ENCODE measurements at regions not wholly inside any gene's neighbourhood (a gene's known extent, or its start where the extent isn't known, plus 50 kb on each side); places are given as distances from the start of the nearest gene placed in this dataset.

DNA sequence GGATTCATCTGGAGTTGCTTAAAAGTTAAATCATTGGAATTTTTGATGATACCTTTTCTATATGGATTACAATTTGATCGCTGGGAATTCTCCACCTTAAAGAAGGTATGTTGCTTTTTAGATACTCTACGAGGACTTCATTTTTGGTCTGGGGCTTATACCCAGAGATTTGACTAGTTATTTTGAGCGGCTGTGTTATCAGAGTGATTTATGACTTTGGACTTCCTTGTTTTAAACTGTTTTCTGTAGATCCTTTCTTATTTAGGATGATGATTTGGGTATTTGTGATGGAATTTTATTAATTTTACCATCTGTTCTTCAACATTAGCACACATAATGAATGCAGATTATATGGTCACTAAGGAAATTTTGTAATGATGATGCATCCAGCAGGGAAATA lies 75.2 kb downstream of the SOX4 start:
- Histone ChIP-seq H3K36me3 (ENCODE audit: control insufficient read depth in 2 of 2, extremely low read depth in 1 of 2, insufficient read depth in 2 of 2, low read length in 2 of 2) (no peaks in the 10 kb centered on the region), H3K4me1 (ENCODE audit: control insufficient read depth, extremely low read depth, insufficient read depth, low read length) (peaks cover 27% of the 10 kb centered on the region), H3K4me2 (ENCODE audit: insufficient read depth, low read length) (peak overlapping the region; percentile 52), H3K27me3 (ENCODE audit: control insufficient read depth in 2 of 2, insufficient read depth in 2 of 2, low read length in 2 of 2) (no peaks in the 10 kb centered on the region), H2AFZ (ENCODE audit: low read depth, low read length) (no peak overlapping the region), H4K20me1 (replicated peaks; ENCODE audit: control insufficient read depth, extremely low read depth, insufficient read depth, low read length) (no peaks in the 10 kb centered on the region), H3K4me3 (replicated peaks in 1 of 3; ENCODE audit: insufficient read depth in 1 of 3, low read depth in 1 of 3, low read length in 3 of 3) (peak overlapping the region in 1 of 3 experiments; percentile 21), H3K27ac (ENCODE audit: insufficient read depth, low read depth, low read length) (no peak overlapping the region), H3K9me3 (replicated peaks; ENCODE audit: control insufficient read depth, insufficient read depth, low read length) (no peaks in the 10 kb centered on the region), H3K9me1 (replicated peaks; ENCODE audit: control insufficient read depth, extremely low read depth, insufficient read depth, low read length) (no peaks in the 10 kb centered on the region), H3K9ac (replicated peaks; ENCODE audit: extremely low read depth, insufficient read depth, low read length) (peak overlapping the region; percentile 4), H3K79me2 (ENCODE audit: control insufficient read depth, insufficient read depth, low read length) (peaks cover 29% of the 10 kb centered on the region)
- ChIA-PET CTCF (no interaction called here), POLR2A (no interaction called here)
- dilution Hi-C loops (cut with MboI; ENCODE audit: extremely low pct_ligation_motif_present, low sequenced_read_pairs): no loop called here
- TF ChIP-seq GATA2 (IDR thresholded peaks at IDR 0.05; ENCODE audit: insufficient read depth, insufficient read length, low read depth, low read length) (no peak), POLR2AphosphoS5 (IDR thresholded peaks at IDR 0.05; ENCODE audit: insufficient read depth, low read depth, low read length) (no peak), JUN (IDR thresholded peaks at IDR 0.05; ENCODE audit: borderline replicate concordance, insufficient read depth, insufficient read length, low read depth) (no peak), EZH2 (IDR thresholded peaks at IDR 0.05; ENCODE audit: borderline replicate concordance, low read depth, low read length, severe bottlenecking) (no peak), FOS (IDR thresholded peaks at IDR 0.05; ENCODE audit: borderline replicate concordance, insufficient read depth, low read length) (no peak), POLR2A (IDR thresholded peaks at IDR 0.05; ENCODE audit: low read depth, low read length) (no peak), MYC (IDR thresholded peaks at IDR 0.05; ENCODE audit: low read depth, low read length) (no peak)
- TF ChIP-seq, protein P1, sequence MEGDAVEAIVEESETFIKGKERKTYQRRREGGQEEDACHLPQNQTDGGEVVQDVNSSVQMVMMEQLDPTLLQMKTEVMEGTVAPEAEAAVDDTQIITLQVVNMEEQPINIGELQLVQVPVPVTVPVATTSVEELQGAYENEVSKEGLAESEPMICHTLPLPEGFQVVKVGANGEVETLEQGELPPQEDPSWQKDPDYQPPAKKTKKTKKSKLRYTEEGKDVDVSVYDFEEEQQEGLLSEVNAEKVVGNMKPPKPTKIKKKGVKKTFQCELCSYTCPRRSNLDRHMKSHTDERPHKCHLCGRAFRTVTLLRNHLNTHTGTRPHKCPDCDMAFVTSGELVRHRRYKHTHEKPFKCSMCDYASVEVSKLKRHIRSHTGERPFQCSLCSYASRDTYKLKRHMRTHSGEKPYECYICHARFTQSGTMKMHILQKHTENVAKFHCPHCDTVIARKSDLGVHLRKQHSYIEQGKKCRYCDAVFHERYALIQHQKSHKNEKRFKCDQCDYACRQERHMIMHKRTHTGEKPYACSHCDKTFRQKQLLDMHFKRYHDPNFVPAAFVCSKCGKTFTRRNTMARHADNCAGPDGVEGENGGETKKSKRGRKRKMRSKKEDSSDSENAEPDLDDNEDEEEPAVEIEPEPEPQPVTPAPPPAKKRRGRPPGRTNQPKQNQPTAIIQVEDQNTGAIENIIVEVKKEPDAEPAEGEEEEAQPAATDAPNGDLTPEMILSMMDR (IDR thresholded peaks at IDR 0.05; ENCODE audit: extremely low read depth in 1 of 2, insufficient read depth in 1 of 2, low read depth in 1 of 2, low read length in 2 of 2): no peak
- TF ChIP-seq, protein P2, sequence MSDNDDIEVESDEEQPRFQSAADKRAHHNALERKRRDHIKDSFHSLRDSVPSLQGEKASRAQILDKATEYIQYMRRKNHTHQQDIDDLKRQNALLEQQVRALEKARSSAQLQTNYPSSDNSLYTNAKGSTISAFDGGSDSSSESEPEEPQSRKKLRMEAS (IDR thresholded peaks at IDR 0.05; ENCODE audit: insufficient read depth, insufficient read length): no peak
- no peak for FAIRE-seq
- BruUV-seq (replicated peaks): no TSS peak
- intact Hi-C loops (cut with micrococcal nuclease): loop anchor here (2.0 to 10.0 kb wide), 3 partner anchors 72 to 1214 kb away; no protein-coding TSS in a partner anchor
- peak; percentile 30 for DNase-seq (ENCODE audit: low read depth, low spot score)

Measured in endothelial cell of umbilical vein (primary cell).